ENCODE measurements at regions not wholly inside any gene's neighbourhood (a gene's known extent, or its start where the extent isn't known, plus 50 kb on each side); places are given as distances from the start of the nearest gene placed in this dataset.
"Not testable (repeated sequence)": the region's sequence is repeated elsewhere in the genome, so short reads cannot be mapped to it uniquely, and the experiment has no call there.

GRCh38 chr7:157476654-157477549 is 140.1 kb downstream of the DNAJB6 start:
- Histone ChIP-seq H3K18ac (ENCODE audit: low read depth in 1 of 2, low read length in 2 of 2) (no peak overlapping the region), H3K4me1 (ENCODE audit: control insufficient read depth, insufficient read depth, low read depth, low read length) (no peaks in the 10 kb centered on the region), H3K9ac (ENCODE audit: low read length) (no peak overlapping the region), H3K23ac (ENCODE audit: low read length in 2 of 2) (no peak overlapping the region), H4K91ac (ENCODE audit: low read length) (no peak overlapping the region), H3K27ac (ENCODE audit: low read length, poor library complexity, severe bottlenecking) (no peak overlapping the region), H2BK12ac (ENCODE audit: low read length in 2 of 2) (no peak overlapping the region), H3K36me3 (ENCODE audit: control insufficient read depth in 1 of 2, insufficient read depth in 2 of 2, low read depth in 1 of 2, low read length in 2 of 2) (no peaks in the 10 kb centered on the region), H3K9me3 (ENCODE audit: control insufficient read depth, low read length) (peaks cover 18% of the 10 kb centered on the region), H3K4ac (ENCODE audit: low read depth in 1 of 2, low read length in 2 of 2) (no peak overlapping the region), H2BK120ac (ENCODE audit: low read depth, low read length) (no peak overlapping the region), H2BK15ac (ENCODE audit: low read depth, poor library complexity, severe bottlenecking) (no peak overlapping the region), H2AFZ (ENCODE audit: low read depth, low read length) (no peak overlapping the region), H2BK5ac (ENCODE audit: low read depth, low read length, poor library complexity, severe bottlenecking) (no peak overlapping the region), H3K4me3 (ENCODE audit: insufficient read depth in 1 of 2, low read depth in 1 of 2, low read length in 2 of 2) (peak overlapping the region in 1 of 2 experiments; percentile 4), H3K14ac (ENCODE audit: low read length in 2 of 2) (no peak overlapping the region), H3K79me1 (replicated peaks; ENCODE audit: low read length, poor library complexity, severe bottlenecking) (no peaks in the 10 kb centered on the region), H2AK5ac (ENCODE audit: low read length, severe bottlenecking) (no peak overlapping the region), H3K4me2 (ENCODE audit: low read length, poor library complexity, severe bottlenecking) (no peak overlapping the region), H4K8ac (ENCODE audit: low read length) (no peak overlapping the region), H3K27me3 (ENCODE audit: control insufficient read depth in 1 of 2, insufficient read depth in 1 of 2, low read length in 2 of 2) (peaks cover 0 to 4% of the 10 kb centered on the region in 2 experiments)
- no peak for DNase-seq
- WGBS: 78% methylated on average over 17 of the region's 17 CpGs

- Histone ChIP-seq H3K27me3 (ENCODE audit: control insufficient read depth in 1 of 2, insufficient read depth in 1 of 2, low read length in 2 of 2) (peaks cover 0 to 4% of the 10 kb centered on the region in 2 experiments), H3K23ac (ENCODE audit: low read length in 2 of 2) (no peak overlapping the region), H2BK5ac (ENCODE audit: low read depth, low read length, poor library complexity, severe bottlenecking) (no peak overlapping the region), H2BK15ac (ENCODE audit: low read depth, poor library complexity, severe bottlenecking) (no peak overlapping the region), H3K4me3 (ENCODE audit: insufficient read depth in 1 of 2, low read depth in 1 of 2, low read length in 2 of 2) (peak overlapping the region in 1 of 2 experiments; percentile 71), H3K4me1 (ENCODE audit: control insufficient read depth, insufficient read depth, low read depth, low read length) (no peaks in the 10 kb centered on the region), H3K9ac (ENCODE audit: low read length) (no peak overlapping the region), H4K8ac (ENCODE audit: low read length) (no peak overlapping the region), H2BK120ac (ENCODE audit: low read depth, low read length) (no peak overlapping the region), H3K18ac (ENCODE audit: low read depth in 1 of 2, low read length in 2 of 2) (no peak overlapping the region), H3K36me3 (ENCODE audit: control insufficient read depth in 1 of 2, insufficient read depth in 2 of 2, low read depth in 1 of 2, low read length in 2 of 2) (no peaks in the 10 kb centered on the region), H3K79me1 (replicated peaks; ENCODE audit: low read length, poor library complexity, severe bottlenecking) (no peaks in the 10 kb centered on the region), H3K4me2 (ENCODE audit: low read length, poor library complexity, severe bottlenecking) (no peak overlapping the region), H2BK12ac (ENCODE audit: low read length in 2 of 2) (no peak overlapping the region), H3K4ac (ENCODE audit: low read depth in 1 of 2, low read length in 2 of 2) (no peak overlapping the region), H2AK5ac (ENCODE audit: low read length, severe bottlenecking) (no peak overlapping the region), H4K91ac (ENCODE audit: low read length) (no peak overlapping the region), H3K27ac (ENCODE audit: low read length, poor library complexity, severe bottlenecking) (no peak overlapping the region), H3K9me3 (ENCODE audit: control insufficient read depth, low read length) (peaks cover 12% of the 10 kb centered on the region), H2AFZ (ENCODE audit: low read depth, low read length) (no peak overlapping the region), H3K14ac (ENCODE audit: low read length in 2 of 2) (no peak overlapping the region)
- 75% methylated on average over 17 of the region's 20 CpGs for WGBS
- DNase-seq: no peak
Observed at GRCh38 chr7:157477550-157478212, 140.9 kb downstream of the DNAJB6 start.

- not testable (repeated sequence) for H3K4me3 ChIP-seq (ENCODE audit: insufficient read depth in 1 of 2, low read depth in 1 of 2, low read length in 2 of 2); H2BK15ac ChIP-seq (ENCODE audit: low read depth, poor library complexity, severe bottlenecking); H3K23ac ChIP-seq (ENCODE audit: low read length in 2 of 2); DNase-seq; H2AK5ac ChIP-seq (ENCODE audit: low read length, severe bottlenecking); H2BK5ac ChIP-seq (ENCODE audit: low read depth, low read length, poor library complexity, severe bottlenecking); H2BK12ac ChIP-seq (ENCODE audit: low read length in 2 of 2); H3K36me3 ChIP-seq (ENCODE audit: control insufficient read depth in 1 of 2, insufficient read depth in 2 of 2, low read depth in 1 of 2, low read length in 2 of 2); H2BK120ac ChIP-seq (ENCODE audit: low read depth, low read length); H4K91ac ChIP-seq (ENCODE audit: low read length); H3K4ac ChIP-seq (ENCODE audit: low read depth in 1 of 2, low read length in 2 of 2); H3K4me2 ChIP-seq (ENCODE audit: low read length, poor library complexity, severe bottlenecking); H3K9ac ChIP-seq (ENCODE audit: low read length); H4K8ac ChIP-seq (ENCODE audit: low read length); H2AFZ ChIP-seq (ENCODE audit: low read depth, low read length); H3K18ac ChIP-seq (ENCODE audit: low read depth in 1 of 2, low read length in 2 of 2); H3K4me1 ChIP-seq (ENCODE audit: control insufficient read depth, insufficient read depth, low read depth, low read length); H3K79me1 ChIP-seq (replicated peaks; ENCODE audit: low read length, poor library complexity, severe bottlenecking); H3K27ac ChIP-seq (ENCODE audit: low read length, poor library complexity, severe bottlenecking); H3K14ac ChIP-seq (ENCODE audit: low read length in 2 of 2); H3K9me3 ChIP-seq (ENCODE audit: control insufficient read depth, low read length); H3K27me3 ChIP-seq (ENCODE audit: control insufficient read depth in 1 of 2, insufficient read depth in 1 of 2, low read length in 2 of 2)
- WGBS: 82% methylated on average over 13 of the region's 13 CpGs
Observed at GRCh38 chr7:157478611-157479010, 141.8 kb downstream of the DNAJB6 start.

GRCh38 chr7:157479326-157479725 is 142.5 kb downstream of the DNAJB6 start:
- Histone ChIP-seq H3K4me2 (ENCODE audit: low read length, poor library complexity, severe bottlenecking) (no peak overlapping the region), H2BK120ac (ENCODE audit: low read depth, low read length) (no peak overlapping the region), H3K4ac (ENCODE audit: low read depth in 1 of 2, low read length in 2 of 2) (no peak overlapping the region), H2AK5ac (ENCODE audit: low read length, severe bottlenecking) (no peak overlapping the region), H3K27ac (ENCODE audit: low read length, poor library complexity, severe bottlenecking) (no peak overlapping the region), H3K9me3 (ENCODE audit: control insufficient read depth, low read length) (no peaks in the 10 kb centered on the region), H2BK15ac (ENCODE audit: low read depth, poor library complexity, severe bottlenecking) (no peak overlapping the region), H2AFZ (ENCODE audit: low read depth, low read length) (no peak overlapping the region), H3K18ac (ENCODE audit: low read depth in 1 of 2, low read length in 2 of 2) (no peak overlapping the region), H3K14ac (ENCODE audit: low read length in 2 of 2) (no peak overlapping the region), H2BK12ac (ENCODE audit: low read length in 2 of 2) (no peak overlapping the region), H3K27me3 (ENCODE audit: control insufficient read depth in 1 of 2, insufficient read depth in 1 of 2, low read length in 2 of 2) (peaks cover 0 to 4% of the 10 kb centered on the region in 2 experiments), H4K91ac (ENCODE audit: low read length) (no peak overlapping the region), H3K4me3 (ENCODE audit: insufficient read depth in 1 of 2, low read depth in 1 of 2, low read length in 2 of 2) (no peak overlapping the region), H3K36me3 (ENCODE audit: control insufficient read depth in 1 of 2, insufficient read depth in 2 of 2, low read depth in 1 of 2, low read length in 2 of 2) (no peaks in the 10 kb centered on the region), H3K4me1 (ENCODE audit: control insufficient read depth, insufficient read depth, low read depth, low read length) (no peaks in the 10 kb centered on the region), H3K23ac (ENCODE audit: low read length in 2 of 2) (no peak overlapping the region), H4K8ac (ENCODE audit: low read length) (no peak overlapping the region), H2BK5ac (ENCODE audit: low read depth, low read length, poor library complexity, severe bottlenecking) (no peak overlapping the region), H3K9ac (ENCODE audit: low read length) (no peak overlapping the region), H3K79me1 (replicated peaks; ENCODE audit: low read length, poor library complexity, severe bottlenecking) (no peaks in the 10 kb centered on the region)
- no peak for DNase-seq
- 76% methylated on average over 14 of the region's 15 CpGs for WGBS
